ENCODE measurements at regions not wholly inside any gene's neighbourhood (a gene's known extent, or its start where the extent isn't known, plus 50 kb on each side); places are given as distances from the start of the nearest gene placed in this dataset.
"Not testable (repeated sequence)": the region's sequence is repeated elsewhere in the genome, so short reads cannot be mapped to it uniquely, and the experiment has no call there.

GRCh38 chr13:59399513-59399912, 764.2 kb downstream of the DIAPH3 start:
- DNase-seq (ENCODE audit: low spot score) = no peak

- DNase-seq (ENCODE audit: low spot score) = no peak
Observed at GRCh38 chr13:59404331-59404730, 759.4 kb downstream of the DIAPH3 start.

- DNase-seq (ENCODE audit: low spot score) = not testable (repeated sequence)
Observed at GRCh38 chr13:59407251-59407650, 756.5 kb downstream of the DIAPH3 start.

- no peak for DNase-seq (ENCODE audit: low spot score)
Observed at GRCh38 chr13:59408738-59409137, 755.0 kb downstream of the DIAPH3 start.

GRCh38 chr13:59409211-59409610, 754.5 kb downstream of the DIAPH3 start:
- no peak for DNase-seq (ENCODE audit: low spot score)

GRCh38 chr13:59409634-59410200, 754.0 kb downstream of the DIAPH3 start:
- no peak for DNase-seq (ENCODE audit: low spot score)

GRCh38 chr13:59413126-59413525, 750.6 kb downstream of the DIAPH3 start:
- no peak for DNase-seq (ENCODE audit: low spot score)

GRCh38 chr13:59414006-59414405, 749.7 kb downstream of the DIAPH3 start:
- no peak for DNase-seq (ENCODE audit: low spot score)

- DNase-seq (ENCODE audit: low spot score) = no peak
Observed at GRCh38 chr13:59415498-59415897, 748.2 kb downstream of the DIAPH3 start.

GRCh38 chr13:59416561-59416960, 747.2 kb downstream of the DIAPH3 start:
- DNase-seq (ENCODE audit: low spot score) = no peak

- DNase-seq (ENCODE audit: low spot score) = no peak
Observed at GRCh38 chr13:59422646-59423045, 741.1 kb downstream of the DIAPH3 start.

- DNase-seq (ENCODE audit: low spot score) = no peak
Observed at GRCh38 chr13:59423708-59424340, 739.9 kb downstream of the DIAPH3 start.

- no peak for DNase-seq (ENCODE audit: low spot score)
Observed at GRCh38 chr13:59424661-59425060, 739.1 kb downstream of the DIAPH3 start.

GRCh38 chr13:59425211-59425741, 738.5 kb downstream of the DIAPH3 start:
- DNase-seq (ENCODE audit: low spot score) = no peak

GRCh38 chr13:59435024-59435423, 728.7 kb downstream of the DIAPH3 start:
- no peak for DNase-seq (ENCODE audit: low spot score)

- no peak for DNase-seq (ENCODE audit: low spot score)
Observed at GRCh38 chr13:59437544-59438301, 726.0 kb downstream of the DIAPH3 start.

- DNase-seq (ENCODE audit: low spot score) = no peak
Observed at GRCh38 chr13:59439776-59440428, 723.8 kb downstream of the DIAPH3 start.

- not testable (repeated sequence) for DNase-seq (ENCODE audit: low spot score)
Observed at GRCh38 chr13:59441068-59441467, 722.7 kb downstream of the DIAPH3 start.

GRCh38 chr13:59441596-59442280, 722.0 kb downstream of the DIAPH3 start:
- DNase-seq (ENCODE audit: low spot score) = no peak

GRCh38 chr13:59442461-59442860, 721.3 kb downstream of the DIAPH3 start:
- no peak for DNase-seq (ENCODE audit: low spot score)

- DNase-seq (ENCODE audit: low spot score) = no peak
Observed at GRCh38 chr13:59442944-59443486, 720.7 kb downstream of the DIAPH3 start.

Measured in ureter (tissue), 1 donor.